Smooth muscle cell (in vitro differentiated cells): ENCODE measurements at regions not wholly inside any gene's neighbourhood (a gene's known extent, or its start where the extent isn't known, plus 50 kb on each side); places are given as distances from the start of the nearest gene placed in this dataset.

ENCODE experiments used
- DNase-seq: peaks from one replicate; lab custom pipeline; 2025; ENCODE audit not compliant: unreplicated experiment; lab: John Stamatoyannopoulos, UW
- H2AFZ ChIP-seq: fragments of 200-600 bp; sonication (generic); 2 replicates; pipeline ENCODE4 v1.6.0; 2016; ENCODE audit warnings: antibody characterized with exemption, low read depth, mild to moderate bottlenecking
- H3F3A ChIP-seq: fragments of 200-600 bp; sonication (generic); 2 replicates; pipeline ENCODE4 v1.6.0; 2017; ENCODE audit warnings: antibody characterized with exemption, low read depth
- H3K27ac ChIP-seq: fragments of 200-600 bp; sonication (generic); 2 replicates; pipeline ENCODE4 v1.5.1; 2016; ENCODE audit warnings: low read depth, mild to moderate bottlenecking
- H3K27me3 ChIP-seq: fragments of 200-600 bp; sonication (generic); 2 replicates; pipeline ENCODE4 v1.6.1; 2016; ENCODE audit warnings: low read depth, mild to moderate bottlenecking
- H3K36me3 ChIP-seq: fragments of 200-600 bp; sonication (generic); 2 replicates; pipeline ENCODE4 v1.5.1; 2016; ENCODE audit warnings: low read depth
- H3K4me1 ChIP-seq: fragments of 200-600 bp; sonication (generic); 2 replicates; pipeline ENCODE4 v1.5.1; 2016; ENCODE audit warnings: low read depth
- H3K4me2 ChIP-seq: fragments of 200-600 bp; sonication (generic); 2 replicates; pipeline ENCODE4 v1.6.0; 2016; ENCODE audit warnings: mild to moderate bottlenecking
- H3K4me3 ChIP-seq: fragments of 200-600 bp; sonication (generic); 2 replicates; pipeline ENCODE4 v1.5.1; 2016; ENCODE audit warnings: mild to moderate bottlenecking
- H3K79me2 ChIP-seq: fragments of 200-600 bp; sonication (generic); 2 replicates; pipeline ENCODE4 v1.6.0; 2016; ENCODE audit warnings: low read depth, mild to moderate bottlenecking
- H3K9ac ChIP-seq: fragments of 200-600 bp; sonication (generic); 2 replicates; pipeline ENCODE4 v1.6.0; 2016; ENCODE audit warnings: low read depth
- H3K9me3 ChIP-seq: fragments of 200-600 bp; sonication (generic); replicated peaks from 2 replicates; pipeline ENCODE4 v1.5.1; 2016; ENCODE audit warnings: low read depth
- H4K20me1 ChIP-seq: fragments of 200-600 bp; sonication (generic); 2 replicates; pipeline ENCODE4 v1.6.0; 2016; ENCODE audit warnings: low read depth
- CTCF ChIP-seq: fragments of 200-600 bp; sonication (generic); IDR thresholded peaks from 2 replicates; pipeline ENCODE4 v1.5.1; 2017; ENCODE audit warnings: borderline replicate concordance, mild to moderate bottlenecking, antibody characterized with exemption; ENCODE audit not compliant: insufficient read depth, poor library complexity, severe bottlenecking
- WGBS: methylation state at CpG from one replicate; pipeline ENCODE4 v1.1.7; 2016; ENCODE audit warnings: low lambda C conversion rate; 5-methylcytosine and 5-hydroxymethylcytosine counted together

DNA sequence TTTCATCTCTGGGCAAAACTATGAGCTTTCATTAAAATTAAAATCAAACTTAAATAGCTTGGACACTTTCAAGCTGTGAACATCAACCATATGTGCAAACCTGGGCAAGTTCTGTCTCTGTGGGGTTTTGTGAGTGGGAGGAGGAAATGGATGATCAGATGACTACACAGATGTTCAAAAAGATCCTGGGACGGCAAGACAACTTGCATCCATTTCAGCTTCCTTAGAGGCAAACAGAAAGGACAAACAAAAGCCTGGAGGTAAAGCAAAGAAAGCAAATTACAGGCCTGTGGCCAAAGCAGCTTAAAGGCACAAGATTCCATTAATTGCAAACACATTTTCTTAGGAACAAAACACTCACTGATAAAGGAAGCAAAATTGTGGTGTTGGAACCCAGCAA, 222.2 kb downstream of the NEBL start:
- no peak for TF ChIP-seq CTCF
- Histone ChIP-seq H3K79me2 (no peaks in the 10 kb centered on the region), H2AFZ (no peak overlapping the region), H3K27me3 (no peaks in the 10 kb centered on the region), H3K4me3 (no peak overlapping the region), H3K9me3 (no peaks in the 10 kb centered on the region), H3F3A (no peaks in the 10 kb centered on the region), H3K9ac (no peak overlapping the region), H3K4me1 (peaks cover 9% of the 10 kb centered on the region), H4K20me1 (no peaks in the 10 kb centered on the region), H3K27ac (no peak overlapping the region), H3K4me2 (no peak overlapping the region), H3K36me3 (no peaks in the 10 kb centered on the region)
- WGBS = 39% methylated on average over 1 of the region's 1 CpG
- no peak for DNase-seq

GRCh38 chr10:20673175-20673574, 223.9 kb downstream of the NEBL start:
- no peak for TF ChIP-seq CTCF
- Histone ChIP-seq H2AFZ (no peak overlapping the region), H4K20me1 (no peaks in the 10 kb centered on the region), H3K4me1 (peaks cover 9% of the 10 kb centered on the region), H3K4me3 (no peak overlapping the region), H3K27me3 (no peaks in the 10 kb centered on the region), H3K9me3 (no peaks in the 10 kb centered on the region), H3F3A (no peaks in the 10 kb centered on the region), H3K4me2 (no peak overlapping the region), H3K79me2 (no peaks in the 10 kb centered on the region), H3K27ac (no peak overlapping the region), H3K9ac (no peak overlapping the region), H3K36me3 (no peaks in the 10 kb centered on the region)
- WGBS = 73% methylated on average over 4 of the region's 4 CpGs
- no peak for DNase-seq

DNA sequence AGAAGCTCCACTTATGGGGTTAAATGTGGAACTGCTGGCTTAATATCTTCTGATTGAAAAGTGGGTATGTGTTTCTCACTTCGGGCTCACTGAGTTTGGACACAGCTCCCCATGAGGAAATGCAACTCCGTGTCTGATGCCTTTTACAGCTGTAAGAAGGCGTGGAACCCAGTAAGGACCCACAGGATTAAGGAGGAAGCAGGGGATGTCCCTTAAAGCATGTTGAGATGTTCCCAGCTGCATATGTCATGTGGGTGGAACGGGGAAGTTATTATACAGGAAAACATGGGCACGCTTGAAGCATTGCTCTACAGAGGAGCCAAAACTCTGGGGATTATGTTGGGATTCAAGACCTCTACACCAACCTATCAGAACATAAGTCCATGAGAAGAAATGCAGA, 224.4 kb downstream of the NEBL start:
- DNase-seq = no peak
- H3K79me2 ChIP-seq = no peaks in the 10 kb centered on the region
- 96% methylated on average over 5 of the region's 5 CpGs for WGBS
- H2AFZ ChIP-seq = no peak overlapping the region
- no peak overlapping the region for H3K9ac ChIP-seq
- no peak overlapping the region for H3K4me2 ChIP-seq
- TF ChIP-seq CTCF = no peak
- H3K9me3 ChIP-seq = no peaks in the 10 kb centered on the region
- H3K4me3 ChIP-seq = no peak overlapping the region
- H4K20me1 ChIP-seq = no peaks in the 10 kb centered on the region
- no peaks in the 10 kb centered on the region for H3K36me3 ChIP-seq
- no peak overlapping the region for H3K27ac ChIP-seq
- peaks cover 9% of the 10 kb centered on the region for H3K4me1 ChIP-seq
- no peaks in the 10 kb centered on the region for H3F3A ChIP-seq
- H3K27me3 ChIP-seq = no peaks in the 10 kb centered on the region

DNA sequence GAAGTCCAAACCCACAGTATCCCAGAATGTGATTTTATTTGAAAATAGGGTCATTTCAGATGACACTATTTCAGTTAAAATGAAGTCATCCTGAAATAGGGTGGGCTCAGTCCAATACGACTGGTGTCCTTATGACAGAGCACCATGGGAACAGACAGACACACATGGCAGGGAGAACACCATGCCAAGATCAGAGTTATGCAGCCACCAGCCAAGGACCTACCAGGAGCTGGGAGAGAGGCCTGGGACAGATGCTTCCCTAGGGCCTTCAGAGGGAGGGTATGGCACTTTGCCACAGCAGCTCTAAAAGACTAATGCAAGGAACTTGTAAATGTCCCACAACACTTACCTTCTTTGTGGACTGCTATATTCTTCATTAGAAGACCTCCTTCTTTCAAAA, 226.5 kb downstream of the NEBL start:
- no peaks in the 10 kb centered on the region for H4K20me1 ChIP-seq
- no peaks in the 10 kb centered on the region for H3K79me2 ChIP-seq
- no peak overlapping the region for H2AFZ ChIP-seq
- WGBS = 95% methylated on average over 1 of the region's 1 CpG
- no peaks in the 10 kb centered on the region for H3K36me3 ChIP-seq
- no peaks in the 10 kb centered on the region for H3F3A ChIP-seq
- no peaks in the 10 kb centered on the region for H3K9me3 ChIP-seq
- no peak overlapping the region for H3K4me2 ChIP-seq
- no peaks in the 10 kb centered on the region for H3K27me3 ChIP-seq
- no peak overlapping the region for H3K9ac ChIP-seq
- DNase-seq = no peak
- TF ChIP-seq CTCF = no peak
- peaks cover 9% of the 10 kb centered on the region for H3K4me1 ChIP-seq
- no peak overlapping the region for H3K4me3 ChIP-seq
- no peak overlapping the region for H3K27ac ChIP-seq
